NCI-H1417 treated with DMSO at 0.1 percent for 48 hours (cell line): ENCODE measurements at regions not wholly inside any gene's neighbourhood (a gene's known extent, or its start where the extent isn't known, plus 50 kb on each side); places are given as distances from the start of the nearest gene placed in this dataset.
"Not testable (repeated sequence)": the region's sequence is repeated elsewhere in the genome, so short reads cannot be mapped to it uniquely, and the experiment has no call there.

Experiments used
- DNase-seq: peaks from one replicate; lab custom pipeline; 2025; lab: John Stamatoyannopoulos, UW

- not testable (repeated sequence) for DNase-seq
Observed at GRCh38 chr10:29363930-29364329, 75.1 kb downstream of the LYZL1 start.

- not testable (repeated sequence) for DNase-seq
Observed at GRCh38 chr10:29366206-29366605, 77.3 kb downstream of the LYZL1 start.

- DNase-seq = no peak
Observed at GRCh38 chr10:29369419-29369818, 80.5 kb downstream of the LYZL1 start.

GRCh38 chr10:29370097-29371092 is 81.5 kb downstream of the LYZL1 start:
- DNase-seq = no peak

GRCh38 chr10:29372920-29373319 is 84.0 kb downstream of the LYZL1 start:
- DNase-seq = no peak

- no peak for DNase-seq
Observed at GRCh38 chr10:29374162-29374561, 85.3 kb downstream of the LYZL1 start.

GRCh38 chr10:29375888-29376287 is 87.0 kb downstream of the LYZL1 start:
- no peak for DNase-seq

- no peak for DNase-seq
Observed at GRCh38 chr10:29377333-29377961, 88.6 kb downstream of the LYZL1 start.

- DNase-seq = no peak
Observed at GRCh38 chr10:29378106-29378505, 89.2 kb downstream of the LYZL1 start.

- DNase-seq = no peak
Observed at GRCh38 chr10:29379208-29379607, 90.3 kb downstream of the LYZL1 start.

GRCh38 chr10:29379777-29380598 is 91.1 kb downstream of the LYZL1 start:
- DNase-seq = not testable (repeated sequence)

GRCh38 chr10:29380599-29381511 is 92.0 kb downstream of the LYZL1 start:
- DNase-seq = peak; percentile 56

- no peak for DNase-seq
Observed at GRCh38 chr10:29386342-29386999, 97.6 kb downstream of the LYZL1 start.

- peak; percentile 1 for DNase-seq
Observed at GRCh38 chr10:29387269-29387668, 98.4 kb downstream of the LYZL1 start.

GRCh38 chr10:29388112-29388511 is 99.2 kb downstream of the LYZL1 start:
- not testable (repeated sequence) for DNase-seq

GRCh38 chr10:29389493-29389892 is 100.6 kb downstream of the LYZL1 start:
- DNase-seq = no peak

- DNase-seq = no peak
Observed at GRCh38 chr10:29389935-29390334, 101.1 kb downstream of the LYZL1 start.

GRCh38 chr10:29392376-29393021 is 103.6 kb downstream of the LYZL1 start:
- DNase-seq = no peak

- DNase-seq = no peak
Observed at GRCh38 chr10:29394321-29394932, 105.6 kb downstream of the LYZL1 start.

- DNase-seq = no peak
Observed at GRCh38 chr10:29395409-29395808, 106.5 kb downstream of the LYZL1 start.
